ENCODE measurements at regions not wholly inside any gene's neighbourhood (a gene's known extent, or its start where the extent isn't known, plus 50 kb on each side); places are given as distances from the start of the nearest gene placed in this dataset.

DNA sequence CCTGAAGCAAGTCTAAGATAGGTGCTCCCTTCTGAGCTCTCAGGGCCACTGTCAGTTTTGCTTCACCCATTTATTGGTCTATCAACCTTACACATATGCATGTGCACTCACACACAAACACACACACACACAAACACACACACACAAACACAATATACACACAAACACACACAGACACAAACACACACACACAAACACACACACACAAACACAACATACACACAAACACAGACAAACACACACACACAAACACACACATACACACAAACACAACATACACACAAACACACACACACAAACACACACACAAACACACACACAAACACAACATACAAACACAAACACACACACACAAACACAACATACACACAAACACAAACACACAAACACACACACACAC lies 181.6 kb upstream of the KLHL29 start:
- H3K9me3 ChIP-seq (ENCODE audit: low read depth, low read length): no peaks in the 10 kb centered on the region
- DNase-seq (ENCODE audit: low read depth, low spot score): no peak
- no peak overlapping the region for H3K4me3 ChIP-seq
- H3K27ac ChIP-seq: no peak overlapping the region
- no peaks in the 10 kb centered on the region for H3K36me3 ChIP-seq (ENCODE audit: insufficient read depth, low read length)
- TF ChIP-seq POLR2AphosphoS5 (IDR thresholded peaks at IDR 0.05; ENCODE audit: borderline replicate concordance, low read depth, low read length) (no peak), FOXP2 (optimal IDR thresholded peaks at IDR 0.05; ENCODE audit: control extremely low read depth, extremely low read length, insufficient read depth) (no peak), EZH2 (IDR thresholded peaks at IDR 0.05) (no peak)
- no peak overlapping the region for H3K9ac ChIP-seq (ENCODE audit: insufficient read length)

- Histone ChIP-seq H3K9ac (ENCODE audit: insufficient read length) (no peak overlapping the region), H3K4me3 (no peak overlapping the region), H3K9me3 (ENCODE audit: low read depth, low read length) (no peaks in the 10 kb centered on the region), H3K36me3 (ENCODE audit: insufficient read depth, low read length) (no peaks in the 10 kb centered on the region), H3K27ac (no peak overlapping the region)
- DNase-seq (ENCODE audit: low read depth, low spot score): no peak
- no peak for TF ChIP-seq EZH2 (IDR thresholded peaks at IDR 0.05)
- no peak for TF ChIP-seq POLR2AphosphoS5 (IDR thresholded peaks at IDR 0.05; ENCODE audit: borderline replicate concordance, low read depth, low read length)
- no peak for TF ChIP-seq FOXP2 (optimal IDR thresholded peaks at IDR 0.05; ENCODE audit: control extremely low read depth, extremely low read length, insufficient read depth)
These were observed 180.2 kb upstream of the KLHL29 start for GRCh38 chr2:23204685-23205242.

GRCh38 chr2:23206650-23207049 lies 178.3 kb upstream of the KLHL29 start:
- no peak for DNase-seq (ENCODE audit: low read depth, low spot score)
- Histone ChIP-seq H3K9ac (ENCODE audit: insufficient read length) (no peak overlapping the region), H3K4me3 (no peak overlapping the region), H3K36me3 (ENCODE audit: insufficient read depth, low read length) (no peaks in the 10 kb centered on the region), H3K27ac (no peak overlapping the region), H3K9me3 (ENCODE audit: low read depth, low read length) (no peaks in the 10 kb centered on the region)
- TF ChIP-seq POLR2AphosphoS5 (IDR thresholded peaks at IDR 0.05; ENCODE audit: borderline replicate concordance, low read depth, low read length) (no peak), FOXP2 (optimal IDR thresholded peaks at IDR 0.05; ENCODE audit: control extremely low read depth, extremely low read length, insufficient read depth) (no peak), EZH2 (IDR thresholded peaks at IDR 0.05) (no peak)

GRCh38 chr2:23207871-23208270 lies 177.1 kb upstream of the KLHL29 start:
- Histone ChIP-seq H3K9ac (ENCODE audit: insufficient read length) (no peak overlapping the region), H3K4me3 (no peak overlapping the region), H3K9me3 (ENCODE audit: low read depth, low read length) (no peaks in the 10 kb centered on the region), H3K36me3 (ENCODE audit: insufficient read depth, low read length) (no peaks in the 10 kb centered on the region), H3K27ac (no peak overlapping the region)
- no peak for TF ChIP-seq FOXP2 (optimal IDR thresholded peaks at IDR 0.05; ENCODE audit: control extremely low read depth, extremely low read length, insufficient read depth)
- TF ChIP-seq POLR2AphosphoS5 (IDR thresholded peaks at IDR 0.05; ENCODE audit: borderline replicate concordance, low read depth, low read length): no peak
- TF ChIP-seq EZH2 (IDR thresholded peaks at IDR 0.05): no peak
- DNase-seq (ENCODE audit: low read depth, low spot score): no peak

- no peak for DNase-seq (ENCODE audit: low read depth, low spot score)
- H3K9me3 ChIP-seq (ENCODE audit: low read depth, low read length): no peaks in the 10 kb centered on the region
- H3K4me3 ChIP-seq: no peak overlapping the region
- TF ChIP-seq EZH2 (IDR thresholded peaks at IDR 0.05) (no peak), FOXP2 (optimal IDR thresholded peaks at IDR 0.05; ENCODE audit: control extremely low read depth, extremely low read length, insufficient read depth) (no peak), POLR2AphosphoS5 (IDR thresholded peaks at IDR 0.05; ENCODE audit: borderline replicate concordance, low read depth, low read length) (no peak)
- no peak overlapping the region for H3K27ac ChIP-seq
- no peaks in the 10 kb centered on the region for H3K36me3 ChIP-seq (ENCODE audit: insufficient read depth, low read length)
- no peak overlapping the region for H3K9ac ChIP-seq (ENCODE audit: insufficient read length)
These were observed 176.6 kb upstream of the KLHL29 start for GRCh38 chr2:23208339-23208738.

DNA sequence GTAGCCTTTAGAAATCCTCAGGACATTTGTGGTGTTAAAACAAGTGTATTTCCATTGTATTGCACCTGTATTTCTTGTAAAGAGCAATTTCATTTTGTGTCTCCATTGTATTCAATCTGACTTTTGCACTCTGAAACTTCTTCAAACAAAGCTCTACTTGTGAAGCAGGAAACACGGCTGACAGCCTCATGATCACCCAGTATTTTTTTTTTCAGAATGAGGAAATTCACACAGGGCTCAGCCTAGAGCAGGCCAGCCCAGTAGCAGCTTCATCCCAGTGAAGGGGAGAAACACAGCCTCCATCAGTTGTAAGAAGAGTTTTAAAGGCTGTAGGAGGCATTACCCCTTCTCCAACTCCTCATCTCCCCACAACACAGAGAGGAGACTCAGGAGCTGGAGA lies 175.9 kb upstream of the KLHL29 start:
- Histone ChIP-seq H3K9ac (ENCODE audit: insufficient read length) (no peak overlapping the region), H3K27ac (no peak overlapping the region), H3K4me3 (no peak overlapping the region), H3K9me3 (ENCODE audit: low read depth, low read length) (no peaks in the 10 kb centered on the region), H3K36me3 (ENCODE audit: insufficient read depth, low read length) (no peaks in the 10 kb centered on the region)
- TF ChIP-seq FOXP2 (optimal IDR thresholded peaks at IDR 0.05; ENCODE audit: control extremely low read depth, extremely low read length, insufficient read depth) (no peak), EZH2 (IDR thresholded peaks at IDR 0.05) (no peak), POLR2AphosphoS5 (IDR thresholded peaks at IDR 0.05; ENCODE audit: borderline replicate concordance, low read depth, low read length) (no peak)
- DNase-seq (ENCODE audit: low read depth, low spot score): no peak

DNA sequence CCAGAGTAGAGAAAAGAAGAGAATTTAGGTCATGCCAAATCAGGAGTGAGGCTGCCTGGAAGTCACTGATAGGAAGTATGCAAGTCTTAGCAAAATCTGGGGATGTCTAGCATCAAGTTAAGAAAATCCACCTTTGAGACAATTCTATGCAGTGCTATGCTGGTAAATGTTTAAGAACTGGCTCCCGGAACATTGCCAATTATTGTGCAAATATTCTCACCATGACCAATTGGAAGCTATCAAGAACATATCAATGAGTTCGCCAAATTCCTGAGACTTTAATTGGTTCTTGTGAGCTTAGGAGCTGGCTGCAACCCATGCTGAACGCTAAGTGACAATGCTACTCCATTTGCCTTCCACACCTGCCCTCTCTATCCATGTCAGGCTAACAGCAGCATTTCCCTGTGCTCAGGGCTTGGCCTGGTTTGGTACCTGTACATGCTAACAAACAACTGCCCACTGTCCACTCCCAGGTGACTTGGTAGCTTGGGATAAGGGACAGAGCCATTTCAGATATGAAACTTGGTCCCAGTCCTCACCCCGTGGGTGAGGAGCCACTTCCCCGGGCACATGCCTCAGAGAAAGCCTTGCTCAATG lies 172.9 kb upstream of the KLHL29 start:
- Histone ChIP-seq H3K9me3 (ENCODE audit: low read depth, low read length) (no peaks in the 10 kb centered on the region), H3K36me3 (ENCODE audit: insufficient read depth, low read length) (no peaks in the 10 kb centered on the region), H3K27ac (no peak overlapping the region), H3K4me3 (no peak overlapping the region), H3K9ac (ENCODE audit: insufficient read length) (no peak overlapping the region)
- TF ChIP-seq POLR2AphosphoS5 (IDR thresholded peaks at IDR 0.05; ENCODE audit: borderline replicate concordance, low read depth, low read length): no peak
- no peak for TF ChIP-seq EZH2 (IDR thresholded peaks at IDR 0.05)
- no peak for TF ChIP-seq FOXP2 (optimal IDR thresholded peaks at IDR 0.05; ENCODE audit: control extremely low read depth, extremely low read length, insufficient read depth)
- no peak for DNase-seq (ENCODE audit: low read depth, low spot score)

GRCh38 chr2:23213196-23213595 lies 171.8 kb upstream of the KLHL29 start:
- DNase-seq (ENCODE audit: low read depth, low spot score): no peak
- H3K4me3 ChIP-seq: no peak overlapping the region
- TF ChIP-seq FOXP2 (optimal IDR thresholded peaks at IDR 0.05; ENCODE audit: control extremely low read depth, extremely low read length, insufficient read depth) (no peak), POLR2AphosphoS5 (IDR thresholded peaks at IDR 0.05; ENCODE audit: borderline replicate concordance, low read depth, low read length) (no peak), EZH2 (IDR thresholded peaks at IDR 0.05) (no peak)

DNA sequence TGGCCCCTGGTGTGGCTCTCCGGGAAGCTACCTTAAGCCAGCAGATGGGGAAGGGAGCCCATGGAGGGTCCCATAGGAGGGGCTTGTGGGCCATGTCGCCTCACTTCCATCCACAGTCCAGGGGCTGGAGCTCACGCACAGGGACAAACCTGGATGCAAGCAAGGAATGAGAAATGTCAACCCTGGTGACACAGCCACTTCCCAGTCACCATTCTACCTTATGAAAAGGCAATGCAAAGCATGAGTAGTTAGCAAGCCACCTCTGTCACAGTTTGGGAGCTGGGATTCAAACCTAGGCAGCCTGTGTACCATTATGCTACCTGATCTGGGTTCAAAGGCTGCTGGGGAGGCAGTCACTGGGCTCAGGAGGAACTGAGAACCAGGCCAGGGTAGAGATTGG lies 170.0 kb upstream of the KLHL29 start:
- Histone ChIP-seq H3K9me3 (ENCODE audit: low read depth, low read length) (no peaks in the 10 kb centered on the region), H3K27ac (no peak overlapping the region), H3K36me3 (ENCODE audit: insufficient read depth, low read length) (no peaks in the 10 kb centered on the region), H3K9ac (ENCODE audit: insufficient read length) (no peak overlapping the region), H3K4me3 (no peak overlapping the region)
- TF ChIP-seq FOXP2 (optimal IDR thresholded peaks at IDR 0.05; ENCODE audit: control extremely low read depth, extremely low read length, insufficient read depth): no peak
- no peak for TF ChIP-seq POLR2AphosphoS5 (IDR thresholded peaks at IDR 0.05; ENCODE audit: borderline replicate concordance, low read depth, low read length)
- no peak for TF ChIP-seq EZH2 (IDR thresholded peaks at IDR 0.05)
- DNase-seq (ENCODE audit: low read depth, low spot score): no peak

More at GRCh38 chr2:23213196-23213595, 171.8 kb upstream of the KLHL29 start:
- no peak overlapping the region for H3K9ac ChIP-seq (ENCODE audit: insufficient read length)
- no peak overlapping the region for H3K27ac ChIP-seq
- no peaks in the 10 kb centered on the region for H3K36me3 ChIP-seq (ENCODE audit: insufficient read depth, low read length)
- no peaks in the 10 kb centered on the region for H3K9me3 ChIP-seq (ENCODE audit: low read depth, low read length)

Measured in SK-N-MC (cell line).